Activated CD8-positive, alpha-beta memory T cell treated with anti-CD3 and anti-CD28 coated beads, Interleukin-2, amount 10 ng/mL, durations not matched to agents 7 days and 5 days (primary cell): ENCODE measurements at regions not wholly inside any gene's neighbourhood (a gene's known extent, or its start where the extent isn't known, plus 50 kb on each side); places are given as distances from the start of the nearest gene placed in this dataset.
A peak's percentile ranks its signal among the peaks of the same experiment; 100 is the strongest.
"Not testable (repeated sequence)": the region's sequence is repeated elsewhere in the genome, so short reads cannot be mapped to it uniquely, and the experiment has no call there.

ENCODE experiments used
- ATAC-seq: fragments of 150-1000 bp; cut with Tn5 transposase; one replicate; pipeline ENCODE4 v1.10.0; 2021; ENCODE audit warnings: moderate library complexity
- CTCF ChIA-PET: fragments of 350-600 bp; sonication (Branson Sonifier 250); formaldehyde crosslinking; loops from one replicate; lab custom pipeline; 2021; ENCODE audit warnings: antibody characterized with exemption; lab: Charles Lee
- DNase-seq: peaks from one replicate; pipeline ENCODE4 v3.0.0-alpha.2; 2020
- H3K27ac Mint-ChIP-seq: one replicate; pipeline ENCODE4 v1.8.0; 2021; ENCODE audit warnings: mild to moderate bottlenecking, mixed read lengths
- H3K27me3 Mint-ChIP-seq: one replicate; pipeline ENCODE4 v1.8.0; 2021; ENCODE audit warnings: mixed read lengths
- H3K36me3 Mint-ChIP-seq: one replicate; pipeline ENCODE4 v1.8.0; 2021; ENCODE audit warnings: mild to moderate bottlenecking, mixed read lengths
- H3K4me1 Mint-ChIP-seq: one replicate; pipeline ENCODE4 v1.8.0; 2021; ENCODE audit warnings: mixed read lengths
- H3K4me3 Mint-ChIP-seq: one replicate; pipeline ENCODE4 v1.8.0; 2021; ENCODE audit warnings: mild to moderate bottlenecking, moderate library complexity, mixed read lengths
- H3K9me3 Mint-ChIP-seq: one replicate; pipeline ENCODE4 v1.8.0; 2022; ENCODE audit warnings: low read depth, mixed read lengths

- H3K36me3 Mint-ChIP-seq = no peaks in the 10 kb centered on the region
- no peak for DNase-seq
- ATAC-seq = no peak
- CTCF ChIA-PET = interaction anchor here (0.6 kb wide), 1 partner anchor 11 kb away, joined by 4 read pairs; no protein-coding TSS in a partner anchor
- no peaks in the 10 kb centered on the region for H3K9me3 Mint-ChIP-seq
- H3K27me3 Mint-ChIP-seq = no peaks in the 10 kb centered on the region
- peaks cover 4% of the 10 kb centered on the region for H3K4me1 Mint-ChIP-seq
- H3K27ac Mint-ChIP-seq = no peak overlapping the region
- no peak overlapping the region for H3K4me3 Mint-ChIP-seq
Measured at GRCh38 chr5:77871946-77872345, 95.8 kb upstream of the TBCA start.

GRCh38 chr5:77871016-77871415, 94.9 kb upstream of the TBCA start:
- Mint-ChIP-seq H3K27me3 (peaks cover 3% of the 10 kb centered on the region), H3K27ac (no peak overlapping the region), H3K4me1 (no peaks in the 10 kb centered on the region), H3K9me3 (no peaks in the 10 kb centered on the region), H3K4me3 (no peak overlapping the region), H3K36me3 (no peaks in the 10 kb centered on the region)
- DNase-seq = no peak
- CTCF ChIA-PET = no interaction called here
- ATAC-seq = no peak

- H3K27ac Mint-ChIP-seq = no peak overlapping the region
- H3K4me1 Mint-ChIP-seq = no peaks in the 10 kb centered on the region
- CTCF ChIA-PET = interaction anchor here (1.2 kb wide), 1 partner anchor 9 kb away, joined by 3 read pairs; no protein-coding TSS in a partner anchor
- peaks cover 3% of the 10 kb centered on the region for H3K27me3 Mint-ChIP-seq
- no peak overlapping the region for H3K4me3 Mint-ChIP-seq
- no peaks in the 10 kb centered on the region for H3K9me3 Mint-ChIP-seq
- H3K36me3 Mint-ChIP-seq = no peaks in the 10 kb centered on the region
- no peak for DNase-seq
- ATAC-seq = no peak
Measured at GRCh38 chr5:77869116-77869798, 93.1 kb upstream of the TBCA start.

- H3K27ac Mint-ChIP-seq = no peak overlapping the region
- no peaks in the 10 kb centered on the region for H3K36me3 Mint-ChIP-seq
- CTCF ChIA-PET = no interaction called here
- DNase-seq = no peak
- H3K27me3 Mint-ChIP-seq = peaks cover 9% of the 10 kb centered on the region
- no peaks in the 10 kb centered on the region for H3K4me1 Mint-ChIP-seq
- no peak overlapping the region for H3K4me3 Mint-ChIP-seq
- no peaks in the 10 kb centered on the region for H3K9me3 Mint-ChIP-seq
- ATAC-seq = no peak
Measured at GRCh38 chr5:77867914-77868313, 91.8 kb upstream of the TBCA start.

- Mint-ChIP-seq H3K4me3 (no peak overlapping the region), H3K27ac (no peak overlapping the region), H3K9me3 (no peaks in the 10 kb centered on the region), H3K27me3 (peaks cover 12% of the 10 kb centered on the region), H3K4me1 (no peaks in the 10 kb centered on the region), H3K36me3 (no peaks in the 10 kb centered on the region)
- DNase-seq (no peak), ATAC-seq (no peak)
- CTCF ChIA-PET = interaction anchor here (1.4 kb wide), 1 partner anchor 14 kb away, joined by 3 read pairs; no protein-coding TSS in a partner anchor
Measured at GRCh38 chr5:77867194-77867691, 91.1 kb upstream of the TBCA start.

- Mint-ChIP-seq H3K27ac (no peak overlapping the region), H3K27me3 (peaks cover 13% of the 10 kb centered on the region), H3K9me3 (no peaks in the 10 kb centered on the region), H3K36me3 (no peaks in the 10 kb centered on the region), H3K4me3 (no peak overlapping the region), H3K4me1 (peaks cover 4% of the 10 kb centered on the region)
- CTCF ChIA-PET = interaction anchor here (1.4 kb wide), 1 partner anchor 13 kb away, joined by 3 read pairs; no protein-coding TSS in a partner anchor
- ATAC-seq (no peak), DNase-seq (no peak)
Measured at GRCh38 chr5:77866198-77866597, 90.1 kb upstream of the TBCA start.

GRCh38 chr5:77864997-77865396, 88.9 kb upstream of the TBCA start:
- Mint-ChIP-seq H3K9me3 (no peaks in the 10 kb centered on the region), H3K27ac (no peak overlapping the region), H3K27me3 (peaks cover 13% of the 10 kb centered on the region), H3K4me1 (peaks cover 4% of the 10 kb centered on the region), H3K4me3 (no peak overlapping the region), H3K36me3 (no peaks in the 10 kb centered on the region)
- DNase-seq (no peak), ATAC-seq (no peak)
- CTCF ChIA-PET = no interaction called here

GRCh38 chr5:77863181-77863580, 87.0 kb upstream of the TBCA start:
- no peak overlapping the region for H3K4me3 Mint-ChIP-seq
- peaks cover 4% of the 10 kb centered on the region for H3K4me1 Mint-ChIP-seq
- DNase-seq (no peak), ATAC-seq (no peak)
- H3K27ac Mint-ChIP-seq = no peak overlapping the region
- H3K9me3 Mint-ChIP-seq = no peaks in the 10 kb centered on the region
- CTCF ChIA-PET = interaction anchor here (1.0 to 1.5 kb wide), 2 partner anchors 13 to 15 kb away, joined by 3 to 4 read pairs; no protein-coding TSS in a partner anchor
- peaks cover 15% of the 10 kb centered on the region for H3K27me3 Mint-ChIP-seq
- no peaks in the 10 kb centered on the region for H3K36me3 Mint-ChIP-seq

GRCh38 chr5:77861576-77861975, 85.4 kb upstream of the TBCA start:
- CTCF ChIA-PET = interaction anchor here (0.9 kb wide), 1 partner anchor 216 kb away, joined by 3 read pairs; no protein-coding TSS in a partner anchor
- Mint-ChIP-seq H3K9me3 (no peaks in the 10 kb centered on the region), H3K4me1 (peaks cover 4% of the 10 kb centered on the region)

GRCh38 chr5:77859306-77859705, 83.2 kb upstream of the TBCA start:
- DNase-seq = no peak
- ATAC-seq = no peak
- no peak overlapping the region for H3K27ac Mint-ChIP-seq
- CTCF ChIA-PET = no interaction called here
- peaks cover 21% of the 10 kb centered on the region for H3K27me3 Mint-ChIP-seq
- H3K4me1 Mint-ChIP-seq = peaks cover 4% of the 10 kb centered on the region
- H3K9me3 Mint-ChIP-seq = no peaks in the 10 kb centered on the region
- no peak overlapping the region for H3K4me3 Mint-ChIP-seq
- no peaks in the 10 kb centered on the region for H3K36me3 Mint-ChIP-seq

More at GRCh38 chr5:77861576-77861975, 85.4 kb upstream of the TBCA start:
- no peak for ATAC-seq
- Mint-ChIP-seq H3K36me3 (no peaks in the 10 kb centered on the region), H3K4me3 (no peak overlapping the region), H3K27me3 (peaks cover 13% of the 10 kb centered on the region), H3K27ac (no peak overlapping the region)
- no peak for DNase-seq

- H3K27me3 Mint-ChIP-seq = peaks cover 21% of the 10 kb centered on the region
- H3K9me3 Mint-ChIP-seq, H3K27ac Mint-ChIP-seq, H3K4me3 Mint-ChIP-seq, ATAC-seq, DNase-seq, CTCF ChIA-PET, H3K36me3 Mint-ChIP-seq, H3K4me1 Mint-ChIP-seq: not testable (repeated sequence)
Measured at GRCh38 chr5:77858678-77859077, 82.5 kb upstream of the TBCA start.

GRCh38 chr5:77855369-77855768, 79.2 kb upstream of the TBCA start:
- no peak overlapping the region for H3K4me3 Mint-ChIP-seq
- H3K9me3 Mint-ChIP-seq = no peaks in the 10 kb centered on the region
- no peaks in the 10 kb centered on the region for H3K36me3 Mint-ChIP-seq
- DNase-seq = no peak
- H3K27me3 Mint-ChIP-seq = peaks cover 42% of the 10 kb centered on the region
- ATAC-seq = no peak
- H3K27ac Mint-ChIP-seq = no peak overlapping the region
- H3K4me1 Mint-ChIP-seq = peaks cover 22% of the 10 kb centered on the region
- CTCF ChIA-PET = no interaction called here

GRCh38 chr5:77853353-77853907, 77.3 kb upstream of the TBCA start:
- ATAC-seq = no peak
- H3K27ac Mint-ChIP-seq = no peak overlapping the region
- H3K4me1 Mint-ChIP-seq = peaks cover 22% of the 10 kb centered on the region
- peak overlapping the region; percentile 7 for H3K4me3 Mint-ChIP-seq
- H3K27me3 Mint-ChIP-seq = peaks cover 40% of the 10 kb centered on the region
- no peak for DNase-seq
- H3K9me3 Mint-ChIP-seq = no peaks in the 10 kb centered on the region
- no peaks in the 10 kb centered on the region for H3K36me3 Mint-ChIP-seq
- CTCF ChIA-PET = interaction anchor here (0.7 to 1.5 kb wide), 2 partner anchors 13 to 21 kb away, joined by 3 read pairs; no protein-coding TSS in a partner anchor
